ENCODE measurements at regions not wholly inside any gene's neighbourhood (a gene's known extent, or its start where the extent isn't known, plus 50 kb on each side); places are given as distances from the start of the nearest gene placed in this dataset.

DNA sequence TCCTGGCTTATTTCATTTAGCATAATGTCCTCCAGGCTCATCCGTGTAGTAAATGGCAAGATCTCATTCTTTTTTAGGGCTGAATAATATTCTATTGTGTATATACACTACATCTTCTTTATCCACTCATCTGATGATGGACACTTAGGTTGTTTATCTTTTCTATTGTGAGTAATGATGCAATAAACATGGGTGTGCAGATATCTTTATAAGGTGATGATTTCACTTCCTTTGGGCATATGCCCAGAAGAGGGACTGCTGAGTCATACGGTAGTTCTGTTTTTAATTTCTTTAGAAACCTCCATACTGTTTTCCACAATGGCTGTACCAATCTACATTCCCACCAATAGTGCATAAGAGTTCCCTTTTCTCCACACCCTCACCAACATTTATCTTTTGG lies 317.6 kb upstream of the CNKSR2 start:
- no peak for DNase-seq

DNA sequence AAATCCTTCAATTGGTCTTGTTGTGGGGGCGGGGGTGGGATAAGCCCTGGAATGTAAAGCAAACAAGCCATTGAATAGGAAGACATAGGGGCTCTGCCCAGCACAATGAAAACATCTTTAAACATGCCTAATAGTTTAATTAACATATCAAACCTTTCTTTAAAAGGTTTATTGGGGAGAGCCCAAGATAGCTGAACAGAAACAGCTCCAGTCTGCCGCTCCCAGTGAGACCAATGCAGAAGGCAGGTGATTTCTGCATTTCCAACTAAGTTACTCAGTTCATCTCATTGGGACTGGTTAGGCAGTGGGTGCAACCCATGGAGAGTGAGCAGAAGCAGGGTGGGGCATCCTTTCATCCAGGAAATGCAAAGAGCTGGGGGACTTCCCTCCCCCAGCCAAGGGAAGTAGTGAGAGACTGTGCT lies 327.2 kb upstream of the CNKSR2 start:
- DNase-seq = no peak

DNA sequence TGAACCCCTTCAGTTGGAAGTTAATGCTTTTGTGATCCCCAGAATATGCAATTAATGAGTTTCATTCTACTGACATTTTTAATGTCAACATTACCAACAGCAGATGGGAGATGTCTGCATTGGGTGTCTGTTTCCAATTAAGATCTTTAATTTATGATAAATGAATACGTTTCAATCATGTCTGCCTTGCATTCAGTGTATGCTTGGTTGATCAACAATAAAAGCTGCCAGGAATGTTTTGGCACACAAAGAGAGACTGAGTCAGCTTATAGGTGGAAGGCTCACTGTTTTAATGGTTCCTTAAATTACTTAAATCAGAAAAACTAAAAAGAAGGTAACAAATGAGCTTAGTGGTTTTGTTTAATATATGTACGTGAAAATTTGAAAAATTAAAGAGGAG lies 359.9 kb upstream of the CNKSR2 start:
- DNase-seq = no peak

DNA sequence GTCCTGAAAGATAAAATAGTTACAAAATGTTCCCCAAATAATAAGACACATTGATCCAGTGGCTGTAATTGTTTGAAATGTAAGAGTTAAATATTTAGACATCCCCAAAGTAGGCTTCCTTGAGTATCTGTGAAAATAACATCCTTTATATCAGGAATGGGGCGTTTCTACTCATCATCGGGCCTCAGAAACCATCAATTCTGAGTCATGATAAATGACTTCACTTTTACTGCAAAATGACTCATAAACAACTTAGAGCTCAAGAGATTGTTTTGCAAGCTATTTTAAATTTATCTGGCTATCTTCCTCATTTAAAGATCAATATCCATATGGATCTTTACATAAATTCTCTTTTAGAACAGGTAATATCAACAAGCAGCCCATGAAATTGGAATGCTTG lies 369.4 kb upstream of the CNKSR2 start:
- DNase-seq = no peak

DNA sequence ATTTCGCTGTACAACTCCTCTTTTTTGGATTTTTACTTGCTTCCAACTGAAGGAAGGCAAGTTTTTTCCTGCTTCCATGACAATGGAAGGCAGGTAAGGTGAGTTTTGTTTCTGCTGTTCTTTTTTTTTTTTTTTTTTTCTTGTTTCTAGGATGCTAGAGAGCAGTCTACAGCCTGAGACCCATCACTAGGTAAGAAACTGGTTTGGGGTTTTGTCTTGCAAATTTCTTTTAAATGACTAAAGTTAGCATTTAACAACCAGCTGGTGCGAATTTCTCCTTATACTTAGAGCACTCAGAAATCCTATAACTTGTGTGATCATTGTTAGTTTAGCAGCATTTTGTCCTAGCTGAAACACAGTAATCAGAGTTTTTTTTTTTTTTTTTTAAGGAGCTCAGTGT lies 378.4 kb upstream of the CNKSR2 start:
- DNase-seq = no peak

DNA sequence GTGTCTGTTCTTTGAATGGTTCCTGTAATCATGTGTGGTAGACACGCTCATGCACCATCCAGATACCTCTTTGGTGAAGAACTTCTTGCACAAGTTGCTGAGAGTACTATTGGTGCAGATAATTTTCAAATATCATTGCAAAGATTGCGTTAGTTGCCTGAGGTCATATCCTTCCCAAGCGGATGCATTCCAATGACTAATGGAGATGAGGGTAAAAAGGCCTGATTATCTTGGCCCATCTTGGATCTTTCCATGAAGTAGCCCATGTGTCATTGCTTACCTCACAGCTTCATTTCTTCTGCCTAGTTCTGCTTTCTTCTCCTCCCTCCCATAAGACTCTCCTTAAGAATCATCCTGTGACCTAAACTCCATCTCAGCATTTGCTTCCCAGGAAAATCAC lies 384.9 kb upstream of the CNKSR2 start:
- DNase-seq = no peak

DNA sequence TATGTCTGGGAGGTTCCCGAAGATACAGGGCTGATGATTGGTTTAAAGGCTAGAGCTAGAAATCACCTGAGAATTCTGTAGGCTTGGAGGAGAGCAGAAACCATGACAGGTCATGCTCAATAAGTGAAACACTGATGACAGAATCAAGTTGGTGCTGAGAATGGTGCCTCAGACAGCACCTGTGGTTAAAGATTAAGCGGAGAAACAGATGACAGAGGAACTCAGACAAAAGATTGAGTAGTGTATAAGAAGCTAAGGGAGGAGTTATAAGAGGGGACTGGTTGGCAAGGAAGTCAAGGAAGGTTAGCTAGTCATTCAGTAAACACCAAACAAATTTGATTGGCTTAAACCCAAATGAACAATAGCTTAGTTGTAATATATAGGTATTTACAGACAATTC lies 385.4 kb upstream of the CNKSR2 start:
- no peak for DNase-seq

DNA sequence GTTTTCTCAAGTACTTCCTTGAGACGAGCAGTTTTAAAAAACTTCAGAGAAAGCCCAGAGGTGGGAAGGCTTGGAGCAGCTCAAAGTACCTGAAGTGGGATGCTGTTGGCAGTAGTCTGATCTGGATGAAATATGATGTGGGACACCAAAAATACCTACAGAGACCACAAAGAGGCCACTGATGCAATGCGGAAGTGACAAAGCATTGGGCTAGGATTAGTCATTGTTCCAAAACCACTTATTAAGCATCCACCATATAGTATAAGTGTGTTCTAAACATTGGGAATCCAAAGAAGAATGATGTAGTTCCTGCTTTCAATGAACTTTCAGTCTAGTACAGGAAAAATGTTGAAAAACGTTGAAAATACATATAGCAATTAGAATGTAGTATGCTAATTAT lies 386.1 kb upstream of the CNKSR2 start:
- DNase-seq = no peak

DNA sequence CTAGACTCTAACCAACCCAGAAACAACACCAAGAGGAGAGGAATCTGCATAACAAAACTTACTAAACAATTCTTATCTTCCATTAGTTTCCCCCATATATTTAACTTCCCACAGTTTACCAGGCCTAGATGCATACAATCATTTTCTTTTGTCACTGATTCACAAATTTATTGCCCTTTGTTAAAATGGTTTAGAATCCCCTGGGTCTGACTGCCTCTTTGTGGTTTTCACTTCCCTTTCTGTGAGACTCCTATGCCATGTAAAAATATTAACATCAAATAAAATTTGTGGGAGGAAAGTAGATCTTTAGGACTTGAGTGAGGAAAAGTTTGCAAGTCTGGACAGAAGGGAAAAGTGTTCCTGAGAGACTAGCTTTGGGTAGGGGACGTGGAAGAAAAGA lies 393.8 kb upstream of the CNKSR2 start:
- no peak for DNase-seq

DNA sequence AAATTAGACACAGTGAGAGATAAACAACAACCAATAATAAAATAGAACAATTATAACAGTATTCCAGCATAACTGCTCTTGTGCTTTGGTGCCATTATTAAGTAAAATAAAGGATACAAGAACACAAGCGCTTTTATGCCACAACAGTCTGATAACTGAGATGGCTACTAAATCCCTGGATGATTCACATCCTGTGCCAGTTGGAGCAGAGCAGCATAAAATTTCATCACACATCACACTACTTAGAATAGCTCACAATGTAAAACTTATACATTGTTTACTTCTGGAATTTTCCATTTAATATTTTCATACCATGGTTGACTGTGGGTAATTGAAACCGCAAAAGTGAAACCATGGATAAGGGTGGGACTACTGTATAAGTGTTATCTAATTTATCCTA lies 399.9 kb upstream of the CNKSR2 start:
- no peak for DNase-seq

DNA sequence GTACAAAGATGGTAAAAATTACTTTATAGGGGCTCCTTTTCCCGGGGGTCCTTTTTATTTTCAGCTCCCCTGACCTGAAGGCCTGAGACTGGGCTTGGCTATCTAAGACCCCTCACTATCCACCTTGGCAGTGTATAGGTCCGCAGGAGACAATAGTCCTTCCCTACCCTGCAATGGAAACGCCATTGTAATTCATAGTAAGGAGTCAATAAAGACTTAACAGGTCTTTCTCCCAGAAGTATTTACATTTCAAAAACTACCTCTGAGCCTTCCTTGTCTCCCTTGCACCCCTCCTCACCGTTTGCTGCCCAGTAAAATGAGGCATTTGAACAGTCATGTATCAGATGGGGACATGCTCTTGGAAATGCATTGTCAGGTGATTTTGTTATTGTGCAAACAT lies 401.2 kb upstream of the CNKSR2 start:
- DNase-seq = no peak

DNA sequence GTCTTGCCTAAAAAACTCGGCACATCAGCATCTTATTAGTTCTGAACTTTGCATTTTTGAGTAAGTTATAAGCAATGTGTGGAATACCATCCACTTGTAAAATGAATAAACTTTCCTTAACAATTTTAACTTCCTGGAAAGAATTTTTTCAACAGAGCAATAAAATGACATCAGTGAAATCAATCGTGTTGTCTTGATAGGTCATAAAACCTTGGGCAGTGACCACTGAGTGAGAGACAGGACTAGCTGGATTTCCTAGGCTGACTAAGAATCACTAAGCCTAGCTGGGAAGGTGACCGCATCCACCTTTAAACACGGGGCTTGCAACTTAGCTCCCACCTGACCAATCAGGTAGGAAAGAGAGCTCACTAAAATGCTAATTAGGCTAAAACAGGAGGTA lies 403.0 kb upstream of the CNKSR2 start:
- no peak for DNase-seq

DNA sequence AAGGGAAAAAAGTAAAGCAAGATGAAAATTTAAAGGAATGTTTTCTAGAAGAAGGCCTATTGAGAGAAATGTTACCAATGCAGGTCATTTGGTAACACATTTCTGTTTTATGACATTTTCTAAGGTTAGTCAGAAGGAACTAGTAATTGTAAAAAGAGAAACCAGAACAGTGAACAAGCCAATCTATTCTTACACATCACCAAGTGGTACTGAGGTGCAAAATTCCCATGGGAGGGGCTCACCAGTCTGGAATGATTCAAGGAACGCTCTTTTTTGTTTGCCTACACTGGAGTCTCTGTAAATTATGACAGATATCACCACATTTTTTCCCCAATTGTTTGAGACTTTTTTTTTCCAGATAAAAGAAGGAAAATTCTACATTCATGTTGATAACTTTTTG lies 404.7 kb upstream of the CNKSR2 start:
- DNase-seq = no peak

DNA sequence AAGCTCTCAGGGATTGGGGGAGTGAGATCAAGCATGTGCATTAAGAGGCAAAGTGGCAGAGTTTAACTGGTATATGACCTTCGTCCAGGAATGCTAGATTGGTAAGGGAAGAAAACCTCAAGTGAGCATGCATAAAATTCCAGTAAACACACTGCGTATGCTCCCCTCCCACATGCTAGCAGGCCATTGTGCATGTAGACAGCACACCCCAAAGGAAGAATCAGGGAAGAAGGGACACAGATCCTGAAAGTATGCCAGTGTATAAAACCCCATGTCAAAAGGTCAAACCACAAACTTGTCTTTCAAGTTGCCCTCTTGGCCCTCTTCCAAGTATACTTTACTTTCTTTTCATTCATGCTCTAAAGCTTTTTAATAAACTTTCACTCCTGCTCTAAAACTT lies 405.2 kb upstream of the CNKSR2 start:
- DNase-seq = no peak

DNA sequence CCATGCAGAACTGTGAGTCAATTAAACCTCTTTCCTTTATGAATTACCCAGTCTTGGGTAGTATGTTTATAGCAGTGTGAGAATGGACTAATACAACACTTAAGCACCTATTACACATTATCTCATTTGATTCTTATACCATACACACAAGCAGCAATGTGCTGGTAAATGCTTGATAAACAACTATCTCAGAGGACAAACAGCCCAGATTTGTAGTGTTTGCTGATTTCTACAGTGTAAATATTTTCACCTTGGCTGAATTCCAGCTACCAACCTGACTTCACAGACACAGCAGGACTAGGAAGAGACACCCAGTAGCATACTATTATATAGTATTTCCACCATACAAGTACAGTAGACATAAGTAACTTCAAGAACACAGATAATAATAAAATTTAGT lies 406.5 kb upstream of the CNKSR2 start:
- no peak for DNase-seq

DNA sequence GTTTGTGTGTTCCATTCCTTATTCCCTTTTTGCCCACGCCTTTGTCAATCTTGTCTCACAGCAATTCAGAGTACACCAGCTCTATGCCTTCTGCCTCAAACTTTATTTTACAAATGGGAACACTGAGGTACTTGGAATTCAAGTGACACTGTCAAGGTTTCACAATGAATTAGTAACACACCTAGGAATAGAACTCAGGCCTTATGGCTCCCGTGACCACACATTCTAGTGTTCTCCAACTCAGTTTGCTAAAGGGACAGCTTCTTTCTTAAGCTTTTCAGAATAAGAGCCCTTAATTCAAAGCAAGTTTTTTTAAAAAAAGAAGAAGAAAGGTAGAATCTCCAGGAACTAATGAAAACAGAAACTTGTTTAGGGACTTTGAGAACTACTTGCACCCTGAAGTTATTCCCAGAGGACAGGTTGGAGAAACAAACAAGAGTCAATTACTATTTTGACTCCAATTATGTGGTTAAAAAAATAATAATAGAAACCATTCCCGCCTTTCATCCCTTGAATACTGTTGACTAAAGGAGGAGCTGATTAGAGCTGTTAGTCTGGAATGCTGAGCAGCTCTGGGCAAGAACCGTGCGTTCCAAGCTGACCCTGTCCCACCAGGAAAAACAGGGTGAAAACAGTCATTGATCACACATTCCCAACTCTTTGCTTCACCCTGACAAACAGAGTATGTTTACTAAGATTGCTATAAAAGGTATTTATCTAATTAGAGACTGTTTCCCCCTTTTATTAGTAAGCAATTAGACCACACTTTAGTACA lies 408.8 kb upstream of the CNKSR2 start:
- DNase-seq = no peak

DNA sequence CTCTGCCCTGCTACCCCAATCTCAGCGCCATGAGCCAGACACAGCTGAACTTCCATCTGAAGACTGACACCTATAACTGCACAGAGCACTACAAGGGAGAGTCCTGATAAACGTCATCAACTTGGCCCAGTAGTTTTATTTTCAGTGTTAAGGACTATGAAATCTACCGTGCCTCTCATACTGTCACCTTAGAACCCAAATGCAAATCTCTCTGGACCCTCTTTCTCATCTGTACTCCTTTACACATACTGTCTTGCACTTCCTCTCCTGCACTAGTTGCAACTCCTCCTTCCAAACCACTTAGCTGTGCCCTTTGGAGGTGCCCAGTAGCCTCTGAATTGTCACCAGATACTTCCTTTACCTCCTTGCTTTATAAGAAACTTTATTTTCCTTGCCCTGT lies 420.2 kb upstream of the CNKSR2 start:
- no peak for DNase-seq

DNA sequence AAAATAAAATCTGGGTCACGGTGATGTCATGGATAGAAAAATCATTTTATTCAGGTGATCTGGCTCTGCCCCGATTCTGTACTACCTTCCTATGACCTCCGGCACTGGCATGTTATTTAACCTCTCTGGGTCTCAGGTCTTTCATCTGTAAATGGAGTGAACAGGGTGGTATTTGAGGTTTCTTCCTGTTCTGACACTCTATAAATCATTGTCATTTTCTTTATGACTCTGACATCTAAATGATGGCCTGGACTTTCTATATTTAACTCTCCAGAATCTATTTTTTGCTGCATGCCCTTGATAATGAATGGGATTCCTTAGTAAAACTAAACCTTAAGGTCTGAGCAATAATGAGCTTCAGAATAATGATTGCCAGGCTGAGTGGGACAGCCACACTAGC lies 422.0 kb upstream of the CNKSR2 start:
- no peak for DNase-seq

DNA sequence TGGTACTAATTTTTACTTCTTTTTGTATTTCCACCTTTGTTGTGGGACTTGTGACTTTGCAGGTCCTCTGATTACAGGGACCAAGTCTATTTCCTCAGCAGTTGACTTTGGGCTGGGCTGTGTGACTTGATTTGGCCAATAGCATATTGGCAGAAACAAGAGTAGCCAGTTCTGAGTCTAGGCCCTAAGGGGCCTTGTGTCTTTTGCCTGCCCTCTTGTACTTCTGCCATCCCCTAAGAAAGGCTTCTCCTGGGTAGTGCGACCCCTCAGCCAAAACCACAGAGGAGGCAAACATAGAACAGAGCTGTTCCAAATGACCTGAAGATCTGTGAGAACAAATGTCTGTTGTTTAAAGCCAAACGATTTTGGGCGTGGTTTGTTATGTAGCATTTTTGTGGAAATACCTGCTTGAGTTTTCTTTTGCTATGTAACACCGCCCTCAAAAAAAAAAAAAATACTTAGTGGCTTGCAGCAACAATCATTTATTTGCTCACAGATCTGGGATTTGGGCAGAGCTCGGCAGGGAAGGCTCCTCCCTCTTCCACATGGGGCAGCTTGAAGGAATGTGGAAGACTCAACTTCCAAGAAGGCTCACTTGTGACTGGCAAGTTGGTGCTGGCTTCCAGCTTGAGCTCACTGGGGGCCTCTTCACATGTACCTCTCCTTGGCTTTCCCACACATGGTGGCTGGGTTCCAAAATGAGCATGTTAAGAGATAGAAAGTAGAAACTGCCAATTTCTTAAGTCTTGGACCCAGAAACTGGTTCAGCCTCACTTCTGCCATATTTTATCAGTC lies 423.0 kb upstream of the CNKSR2 start:
- no peak for DNase-seq

DNA sequence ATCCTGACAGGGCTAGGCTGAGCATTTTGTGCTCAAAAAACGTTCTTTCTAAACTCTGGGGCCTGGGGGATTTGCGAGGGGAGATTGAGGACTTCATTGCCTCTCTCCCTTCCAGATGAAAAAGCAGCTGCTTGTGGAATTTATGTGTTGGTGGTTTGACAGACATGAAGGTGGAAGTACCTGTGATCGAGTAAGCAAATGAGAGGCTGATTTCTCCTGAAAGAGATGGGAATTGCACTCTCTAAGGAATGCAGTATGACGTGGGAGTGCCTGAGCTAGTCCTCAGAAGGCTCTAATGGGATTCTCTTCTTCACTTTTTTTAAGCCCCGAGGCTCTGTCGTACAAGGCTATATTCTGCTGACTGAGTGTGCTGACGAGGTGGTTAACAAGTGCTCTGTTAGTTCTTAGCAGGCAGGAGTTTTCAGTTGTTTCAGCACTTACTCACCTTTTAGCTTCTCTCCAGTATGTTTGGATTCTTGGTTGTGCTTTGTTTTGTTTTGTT lies 426.8 kb upstream of the CNKSR2 start:
- no peak for DNase-seq

DNA sequence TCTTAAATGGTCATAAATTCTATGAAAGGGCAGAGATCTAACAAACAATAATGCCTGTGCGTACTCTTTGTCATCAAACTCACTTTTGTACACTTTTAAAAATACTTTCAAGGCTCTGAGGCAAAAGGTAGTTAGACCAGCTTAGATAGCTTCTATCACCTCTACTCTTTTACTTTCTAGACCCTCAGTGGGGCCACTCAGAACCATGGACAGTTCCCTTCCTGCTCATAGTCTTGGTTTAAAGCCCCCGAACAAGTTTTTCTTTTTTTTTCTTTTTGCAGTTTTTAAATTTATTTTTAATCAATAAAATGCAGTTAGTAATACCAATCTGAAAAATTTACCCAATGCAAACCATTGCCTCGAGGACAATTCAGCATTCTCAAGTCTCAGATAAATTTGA lies 460.5 kb upstream of the CNKSR2 start:
- no peak for DNase-seq

DNA sequence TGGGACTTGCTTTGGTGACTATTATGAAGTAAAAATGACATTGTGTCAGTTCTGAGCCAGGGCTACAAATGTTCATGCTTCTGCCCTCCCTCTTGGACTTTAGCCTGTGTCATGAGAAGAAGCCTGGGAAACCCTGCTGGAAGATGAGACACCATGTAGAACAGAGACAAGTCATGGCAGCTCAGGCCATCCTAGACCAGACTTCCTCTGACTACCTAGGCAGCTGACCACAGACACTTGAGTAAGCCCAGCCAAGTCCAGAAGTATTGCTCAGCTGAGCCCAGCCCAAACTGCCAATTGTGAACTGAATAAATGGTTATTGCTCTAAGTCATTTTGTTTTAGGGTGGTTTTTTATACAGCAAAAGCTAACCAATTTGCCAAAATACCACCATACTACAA lies 467.6 kb upstream of the CNKSR2 start:
- no peak for DNase-seq

DNA sequence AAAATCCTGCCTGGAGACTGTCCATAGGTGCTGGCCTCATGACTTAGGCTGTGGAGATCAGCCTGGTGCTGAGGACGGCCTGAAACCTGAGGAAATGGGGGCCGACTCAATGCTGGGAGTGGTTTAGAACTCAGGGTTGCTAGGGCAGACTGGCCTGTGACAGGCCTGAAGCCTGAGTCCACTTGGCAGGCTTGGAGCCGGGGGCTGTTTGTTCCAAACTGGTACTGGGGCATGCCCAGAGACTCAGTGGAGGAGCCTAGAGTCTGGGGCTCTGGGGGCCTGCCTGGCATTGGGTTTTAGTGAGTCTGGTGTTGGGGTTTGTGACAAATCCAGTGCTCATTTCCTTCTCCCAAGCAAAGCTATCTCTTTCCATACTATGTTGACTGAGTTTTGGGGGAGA lies 489.7 kb upstream of the CNKSR2 start:
- DNase-seq = no peak

DNA sequence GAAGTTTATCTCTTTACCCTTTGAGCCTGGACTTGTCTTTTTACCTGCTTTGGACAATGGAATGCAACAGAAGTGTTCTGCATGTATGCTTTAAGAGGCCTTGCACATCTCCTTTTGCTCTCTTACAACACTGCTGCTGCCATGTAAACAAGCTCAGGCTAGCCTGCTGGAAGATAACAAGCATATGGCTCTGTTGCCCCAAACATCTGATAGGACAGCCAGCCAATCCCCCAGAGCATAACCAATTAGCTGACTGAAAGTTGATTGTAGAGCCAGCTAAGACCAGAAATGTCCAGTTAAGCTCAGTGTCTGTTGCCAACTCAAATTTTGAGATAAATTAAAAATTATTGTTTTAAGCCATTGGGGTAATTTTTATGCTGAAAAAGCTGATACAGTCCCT lies 510.6 kb upstream of the CNKSR2 start:
- DNase-seq = no peak

DNA sequence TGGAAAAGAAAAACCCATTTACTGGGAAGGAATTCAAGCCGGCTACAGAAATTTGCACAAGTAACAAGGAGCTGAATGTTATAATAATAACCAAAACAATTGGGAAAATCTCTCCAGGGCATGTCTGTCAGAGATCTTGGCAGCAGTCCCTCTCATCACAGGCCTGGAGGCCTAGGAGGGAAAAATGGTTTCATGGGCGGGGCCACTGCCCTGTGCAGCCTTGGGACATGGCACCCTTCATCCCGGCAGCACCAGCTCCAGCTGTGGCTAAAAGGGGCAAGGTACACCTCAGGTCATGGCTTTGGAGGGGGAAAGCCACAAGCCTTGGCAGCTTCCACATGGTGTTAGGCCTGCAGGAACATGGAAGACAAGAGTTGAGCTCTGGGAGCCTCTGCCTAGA lies 513.1 kb upstream of the CNKSR2 start:
- DNase-seq = no peak

Measured in NCI-H510A treated with DMSO at 0.1 percent for 48 hours (cell line).